Neural cell (in vitro differentiated cells): ENCODE measurements at regions not wholly inside any gene's neighbourhood (a gene's known extent, or its start where the extent isn't known, plus 50 kb on each side); places are given as distances from the start of the nearest gene placed in this dataset.

Experiments used
- H2AFZ ChIP-seq: fragments of 200-600, 300-800 bp; sonication (generic), shearing (Covaris generic); 2 replicates; pipeline ENCODE4 v1.6.0; 2014; ENCODE audit warnings: low read depth, mild to moderate bottlenecking, antibody characterized with exemption, low read length, moderate library complexity
- H3F3A ChIP-seq: fragments of 200-600 bp; shearing (Covaris generic); 2 replicates; pipeline ENCODE4 v1.6.1; 2016; ENCODE audit warnings: mild to moderate bottlenecking, moderate library complexity, mixed read lengths, antibody characterized with exemption, low read length; ENCODE audit not compliant: insufficient read depth, poor library complexity, severe bottlenecking
- H3K27ac ChIP-seq: fragments of 200-600, 300-800 bp; sonication (generic), shearing (Covaris generic); 2 replicates; pipeline ENCODE4 v1.5.1; 2014; ENCODE audit warnings: mild to moderate bottlenecking, low read length, moderate library complexity
- H3K27me3 ChIP-seq: fragments of 300-800, 200-600 bp; sonication (generic), shearing (Covaris generic); 2 replicates; pipeline ENCODE4 v1.6.0; 2014; ENCODE audit warnings: mild to moderate bottlenecking, low read depth, low read length, moderate library complexity; ENCODE audit not compliant: insufficient read depth
- H3K36me3 ChIP-seq: fragments of 300-800, 200-600 bp; sonication (generic), shearing (Covaris generic); 2 replicates; pipeline ENCODE4 v1.5.1; 2014; ENCODE audit warnings: mild to moderate bottlenecking, antibody characterized with exemption, low read length, moderate library complexity; ENCODE audit not compliant: insufficient read depth
- H3K4me2 ChIP-seq: fragments of 300-800, 200-600 bp; sonication (generic), shearing (Covaris generic); 2 replicates; pipeline ENCODE4 v1.6.0; 2014; ENCODE audit warnings: mild to moderate bottlenecking, low read length
- H3K4me3 ChIP-seq: fragments of 300-800, 200-600 bp; sonication (generic), shearing (Covaris generic); 2 replicates; pipeline ENCODE4 v1.5.1; 2014; ENCODE audit warnings: mild to moderate bottlenecking, low read length, moderate library complexity
- H3K79me2 ChIP-seq: fragments of 200-600 bp; shearing (Covaris generic); replicated peaks from 2 replicates; pipeline ENCODE4 v1.6.0; 2014; ENCODE audit warnings: mild to moderate bottlenecking, low read length, moderate library complexity; ENCODE audit not compliant: insufficient read depth
- H3K9ac ChIP-seq: fragments of 300-800, 200-600 bp; sonication (generic), shearing (Covaris generic); 2 replicates; pipeline ENCODE4 v1.6.1; 2016; ENCODE audit warnings: mild to moderate bottlenecking, low read length, mixed read lengths
- H3K9me2 ChIP-seq: fragments of 200-600 bp; shearing (Covaris generic); 2 replicates; pipeline ENCODE4 v1.6.1; 2016; ENCODE audit warnings: mild to moderate bottlenecking, low read length, mixed read lengths; ENCODE audit not compliant: insufficient read depth
- H3K9me3 ChIP-seq: fragments of 200-600, 300-800 bp; sonication (generic), shearing (Covaris generic); 2 replicates; pipeline ENCODE4 v1.6.1; 2016; ENCODE audit warnings: mild to moderate bottlenecking, mixed run types, low read length, moderate library complexity, mixed read lengths
- H4K20me1 ChIP-seq: fragments of 200-600 bp; shearing (Covaris generic); 2 replicates; pipeline ENCODE4 v1.6.1; 2016; ENCODE audit warnings: mild to moderate bottlenecking, mixed run types; ENCODE audit not compliant: insufficient read depth
- CTCF ChIP-seq: fragments of 450-650 bp; IDR thresholded peaks from 2 replicates; pipeline ENCODE4 v1.5.1; 2014; ENCODE audit warnings: antibody characterized with exemption, mild to moderate bottlenecking, moderate library complexity; ENCODE audit not compliant: poor library complexity, severe bottlenecking
- EP300 ChIP-seq: fragments of 450-650 bp; conservative IDR thresholded peaks from 2 replicates; pipeline ENCODE4 v1.6.1; 2014; ENCODE audit warnings: antibody characterized with exemption, mild to moderate bottlenecking, moderate library complexity; ENCODE audit not compliant: poor library complexity, severe bottlenecking
- EZH2 ChIP-seq: fragments of 200-600, 300-800 bp; shearing (Covaris generic), sonication (generic); IDR thresholded peaks from 2 replicates; pipeline ENCODE4 v1.6.1; 2014; ENCODE audit warnings: antibody characterized with exemption, low read length, borderline replicate concordance, mild to moderate bottlenecking; ENCODE audit not compliant: insufficient read depth, poor library complexity, severe bottlenecking
- MXI1 ChIP-seq: fragments of 450-650 bp; conservative IDR thresholded peaks from 2 replicates; pipeline ENCODE4 v1.6.1; 2014; ENCODE audit warnings: antibody characterized with exemption, mild to moderate bottlenecking; ENCODE audit not compliant: poor library complexity, severe bottlenecking
- POLR2AphosphoS5 ChIP-seq: IDR thresholded peaks from 2 replicates; pipeline ENCODE4 v1.6.1; 2012
- RAD21 ChIP-seq: fragments of 450-650 bp; conservative IDR thresholded peaks from 2 replicates; pipeline ENCODE4 v1.6.1; 2014; ENCODE audit warnings: antibody characterized with exemption, mild to moderate bottlenecking, moderate library complexity
- SMC3 ChIP-seq: fragments of 450-650 bp; conservative IDR thresholded peaks from 2 replicates; pipeline ENCODE4 v1.6.1; 2014; ENCODE audit warnings: antibody characterized with exemption, mild to moderate bottlenecking, moderate library complexity; ENCODE audit not compliant: poor library complexity
- TAF1 ChIP-seq: IDR thresholded peaks from 2 replicates; pipeline ENCODE4 v1.6.1; 2012; ENCODE audit warnings: low read depth
- TF ChIP-seq, protein P1 (sequence below): IDR thresholded peaks from 2 replicates; pipeline ENCODE4 v1.6.1; 2012; ENCODE audit warnings: borderline replicate concordance

- Histone ChIP-seq H3K36me3 (no peaks in the 10 kb centered on the region), H2AFZ (no peak overlapping the region), H4K20me1 (no peaks in the 10 kb centered on the region), H3K27me3 (no peaks in the 10 kb centered on the region), H3K9me3 (no peaks in the 10 kb centered on the region), H3K9me2 (no peaks in the 10 kb centered on the region), H3K79me2 (no peaks in the 10 kb centered on the region), H3F3A (no peaks in the 10 kb centered on the region), H3K4me2 (no peak overlapping the region), H3K27ac (no peak overlapping the region), H3K4me3 (no peak overlapping the region), H3K9ac (no peak overlapping the region)
- TF ChIP-seq EP300 (no peak), RAD21 (no peak), CTCF (no peak), POLR2AphosphoS5 (no peak), EZH2 (no peak), SMC3 (no peak), TAF1 (no peak), MXI1 (no peak)
- TF ChIP-seq, protein P1, sequence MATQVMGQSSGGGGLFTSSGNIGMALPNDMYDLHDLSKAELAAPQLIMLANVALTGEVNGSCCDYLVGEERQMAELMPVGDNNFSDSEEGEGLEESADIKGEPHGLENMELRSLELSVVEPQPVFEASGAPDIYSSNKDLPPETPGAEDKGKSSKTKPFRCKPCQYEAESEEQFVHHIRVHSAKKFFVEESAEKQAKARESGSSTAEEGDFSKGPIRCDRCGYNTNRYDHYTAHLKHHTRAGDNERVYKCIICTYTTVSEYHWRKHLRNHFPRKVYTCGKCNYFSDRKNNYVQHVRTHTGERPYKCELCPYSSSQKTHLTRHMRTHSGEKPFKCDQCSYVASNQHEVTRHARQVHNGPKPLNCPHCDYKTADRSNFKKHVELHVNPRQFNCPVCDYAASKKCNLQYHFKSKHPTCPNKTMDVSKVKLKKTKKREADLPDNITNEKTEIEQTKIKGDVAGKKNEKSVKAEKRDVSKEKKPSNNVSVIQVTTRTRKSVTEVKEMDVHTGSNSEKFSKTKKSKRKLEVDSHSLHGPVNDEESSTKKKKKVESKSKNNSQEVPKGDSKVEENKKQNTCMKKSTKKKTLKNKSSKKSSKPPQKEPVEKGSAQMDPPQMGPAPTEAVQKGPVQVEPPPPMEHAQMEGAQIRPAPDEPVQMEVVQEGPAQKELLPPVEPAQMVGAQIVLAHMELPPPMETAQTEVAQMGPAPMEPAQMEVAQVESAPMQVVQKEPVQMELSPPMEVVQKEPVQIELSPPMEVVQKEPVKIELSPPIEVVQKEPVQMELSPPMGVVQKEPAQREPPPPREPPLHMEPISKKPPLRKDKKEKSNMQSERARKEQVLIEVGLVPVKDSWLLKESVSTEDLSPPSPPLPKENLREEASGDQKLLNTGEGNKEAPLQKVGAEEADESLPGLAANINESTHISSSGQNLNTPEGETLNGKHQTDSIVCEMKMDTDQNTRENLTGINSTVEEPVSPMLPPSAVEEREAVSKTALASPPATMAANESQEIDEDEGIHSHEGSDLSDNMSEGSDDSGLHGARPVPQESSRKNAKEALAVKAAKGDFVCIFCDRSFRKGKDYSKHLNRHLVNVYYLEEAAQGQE: no peak
These were observed 181.3 kb upstream of the ZEB2 start for GRCh38 chr2:144701259-144701658.

GRCh38 chr2:144698156-144698555, 178.2 kb upstream of the ZEB2 start:
- Histone ChIP-seq H3F3A (no peaks in the 10 kb centered on the region), H3K27me3 (no peaks in the 10 kb centered on the region), H3K9me2 (no peaks in the 10 kb centered on the region), H3K4me3 (no peak overlapping the region), H3K9ac (no peak overlapping the region), H3K79me2 (no peaks in the 10 kb centered on the region), H3K36me3 (no peaks in the 10 kb centered on the region), H4K20me1 (no peaks in the 10 kb centered on the region), H2AFZ (no peak overlapping the region), H3K27ac (no peak overlapping the region), H3K9me3 (no peaks in the 10 kb centered on the region), H3K4me2 (no peak overlapping the region)
- TF ChIP-seq SMC3 (no peak), MXI1 (no peak), CTCF (no peak)
- TF ChIP-seq, protein P1: no peak
